H1 (cell line): ENCODE measurements at regions not wholly inside any gene's neighbourhood (a gene's known extent, or its start where the extent isn't known, plus 50 kb on each side); places are given as distances from the start of the nearest gene placed in this dataset.

Experiments
- CTCF ChIA-PET: fragments of 300-600 bp; sonication (Branson Sonifier 250); formaldehyde crosslinking; loops from one replicate; lab custom pipeline; 2021; ENCODE audit not compliant: partially characterized antibody; lab: Charles Lee
- POLR2A ChIA-PET: fragments of 300-600 bp; sonication (Branson Sonifier 250); formaldehyde crosslinking; loops from one replicate; lab custom pipeline; 2021; ENCODE audit warnings: inconsistent platforms; ENCODE audit not compliant: partially characterized antibody; lab: Charles Lee
- DNase-seq, 2 experiments: peaks; one replicate each; pipeline versions ENCODE4 v3.0.0 to v3.0.0-alpha.2; 2010 to 2022; ENCODE audit warnings: low spot score in 2 of 2, low read depth in 1 of 2, mixed read lengths in 1 of 2
- FAIRE-seq: peaks from 2 replicates; lab custom pipeline; 2011; peaks lifted over from hg19 to GRCh38; lab: Jason Lieb, UNC
- H2AFZ ChIP-seq: 2 replicates; pipeline ENCODE4 v1.8.1; 2012; ENCODE audit warnings: low read length, inconsistent platforms
- H2AK5ac ChIP-seq: 2 replicates; pipeline ENCODE4 v1.6.1; 2013; ENCODE audit warnings: low read depth, low read length
- H2BK120ac ChIP-seq: replicated peaks from 2 replicates; pipeline ENCODE3; 2013; ENCODE audit warnings: low read depth, low read length, inconsistent platforms
- H2BK12ac ChIP-seq: 2 replicates; pipeline ENCODE4 v1.6.1; 2013; ENCODE audit warnings: low read depth, low read length
- H2BK15ac ChIP-seq: 2 replicates; pipeline ENCODE4 v1.6.1; 2013; ENCODE audit warnings: low read length
- H2BK20ac ChIP-seq: 2 replicates; pipeline ENCODE4 v1.6.1; 2013; ENCODE audit warnings: low read length
- H2BK5ac ChIP-seq: 2 replicates; pipeline ENCODE4 v1.6.1; 2013; ENCODE audit warnings: low read depth, low read length
- H3K14ac ChIP-seq: 2 replicates; pipeline ENCODE4 v1.6.1; 2013; ENCODE audit warnings: inconsistent platforms; ENCODE audit not compliant: insufficient read length
- H3K18ac ChIP-seq: 2 replicates; pipeline ENCODE4 v1.6.1; 2013; ENCODE audit warnings: low read length; ENCODE audit errors: extremely low read depth
- H3K23ac ChIP-seq: 2 replicates; pipeline ENCODE4 v1.6.1; 2013; ENCODE audit warnings: inconsistent platforms; ENCODE audit not compliant: insufficient read length
- H3K23me2 ChIP-seq: 2 replicates; pipeline ENCODE4 v1.6.1; 2013; ENCODE audit warnings: low read depth, low read length
- H3K27ac ChIP-seq: 2 replicates; pipeline ENCODE4 v1.6.1; 2011; ENCODE audit warnings: low read depth, low read length, inconsistent platforms
- H3K27me3 ChIP-seq, 4 experiments: replicated peaks in 1 of 4; 1 replicate in 1 of 4; 2 replicates in 3 of 4; pipeline versions ENCODE4 v1.6.1 to v1.8.1; 2011 to 2013; ENCODE audit warnings: low read length in 3 of 4, mild to moderate bottlenecking in 3 of 4, inconsistent platforms in 2 of 4, mixed read lengths in 2 of 4, moderate library complexity in 1 of 4; ENCODE audit not compliant: control insufficient read depth in 3 of 4, insufficient read depth in 3 of 4; ENCODE audit errors: extremely low read depth in 1 of 4
- H3K36me3 ChIP-seq, 4 experiments: 2 replicates each; pipeline versions ENCODE4 v1.6.1 to v1.8.1; 2011 to 2013; ENCODE audit warnings: mild to moderate bottlenecking in 4 of 4, low read length in 3 of 4, moderate library complexity in 2 of 4, control low read depth in 1 of 4, inconsistent platforms in 1 of 4; ENCODE audit not compliant: insufficient read depth in 4 of 4, control insufficient read depth in 2 of 4
- H3K4ac ChIP-seq: replicated peaks from 2 replicates; pipeline ENCODE3; 2013; ENCODE audit warnings: low read length, low read depth, mixed read lengths, inconsistent platforms; ENCODE audit not compliant: insufficient read length
- H3K4me1 ChIP-seq, 4 experiments: replicated peaks in 1 of 4; 1 replicate in 1 of 4; 2 replicates in 3 of 4; pipeline versions ENCODE4 v1.6.1 to v1.8.1; 2011 to 2013; ENCODE audit warnings: low read length in 3 of 4, inconsistent platforms in 2 of 4, mixed read lengths in 1 of 4; ENCODE audit not compliant: insufficient read depth in 4 of 4, control insufficient read depth in 3 of 4
- H3K4me2 ChIP-seq, 2 experiments: 2 replicates each; pipeline versions ENCODE4 v1.6.1 to v1.8.1; 2011 to 2013; ENCODE audit warnings: low read depth in 2 of 2, low read length in 2 of 2, control low read depth in 1 of 2, inconsistent platforms in 1 of 2, mild to moderate bottlenecking in 1 of 2; ENCODE audit not compliant: insufficient read depth in 1 of 2
- H3K4me3 ChIP-seq, 4 experiments: fragments of 200-600, 300-600 bp in 1 of 4; sonication (generic), shearing (Covaris generic), sonication (Bioruptor Twin) in 1 of 4; 2 replicates each; pipeline versions ENCODE4 v1.5.1 to v1.8.1; 2011 to 2016; ENCODE audit warnings: low read length in 4 of 4, low read depth in 3 of 4, control low read depth in 2 of 4, inconsistent platforms in 2 of 4, mild to moderate bottlenecking in 2 of 4, mixed read lengths in 1 of 4, moderate library complexity in 1 of 4; ENCODE audit not compliant: insufficient read depth in 2 of 4; ENCODE audit errors: extremely low read depth in 1 of 4
- H3K56ac ChIP-seq: replicated peaks from 2 replicates; pipeline ENCODE3; 2013; ENCODE audit warnings: low read depth, mild to moderate bottlenecking, mixed read lengths, low read length, inconsistent platforms; ENCODE audit not compliant: insufficient read length
- H3K79me1 ChIP-seq: 2 replicates; pipeline ENCODE4 v1.6.1; 2013; ENCODE audit warnings: low read depth, low read length, control low read depth
- H3K79me2 ChIP-seq, 2 experiments: 2 replicates each; pipeline versions ENCODE4 v1.6.1 to v1.8.1; 2012 to 2013; ENCODE audit warnings: low read length in 2 of 2, mild to moderate bottlenecking in 2 of 2, inconsistent platforms in 1 of 2; ENCODE audit not compliant: insufficient read depth in 2 of 2, control insufficient read depth in 1 of 2
- H3K9ac ChIP-seq, 4 experiments: replicated peaks in 1 of 4; 1 replicate in 1 of 4; 2 replicates in 3 of 4; pipeline versions ENCODE4 v1.6.1 to v1.8.1; 2011 to 2013; ENCODE audit warnings: low read depth in 3 of 4, low read length in 3 of 4, control low read depth in 2 of 4, mild to moderate bottlenecking in 2 of 4, moderate library complexity in 2 of 4, inconsistent platforms in 1 of 4; ENCODE audit errors: extremely low read depth in 1 of 4
- H3K9me3 ChIP-seq, 2 experiments: 2 replicates each; pipeline versions ENCODE4 v1.6.1 to v1.8.1; 2012 to 2013; ENCODE audit warnings: mild to moderate bottlenecking in 2 of 2, moderate library complexity in 2 of 2, control low read depth in 1 of 2, inconsistent platforms in 1 of 2, low read depth in 1 of 2, low read length in 1 of 2, mixed read lengths in 1 of 2; ENCODE audit not compliant: insufficient read depth in 2 of 2
- H4K20me1 ChIP-seq, 2 experiments: replicated peaks in 1 of 2; 2 replicates each; pipeline versions ENCODE3 to v1.8.1; 2011 to 2013; ENCODE audit warnings: inconsistent platforms in 2 of 2, low read length in 2 of 2, mild to moderate bottlenecking in 1 of 2; ENCODE audit not compliant: insufficient read depth in 2 of 2, control insufficient read depth in 1 of 2
- H4K5ac ChIP-seq: 2 replicates; pipeline ENCODE4 v1.6.1; 2013; ENCODE audit warnings: low read length, low read depth, mixed read lengths, inconsistent platforms; ENCODE audit not compliant: insufficient read length
- H4K8ac ChIP-seq: 2 replicates; pipeline ENCODE4 v1.8.0; 2013; ENCODE audit warnings: mild to moderate bottlenecking, moderate library complexity, low read length, inconsistent platforms; ENCODE audit not compliant: insufficient read depth; ENCODE audit errors: extremely low read depth
- H4K91ac ChIP-seq: replicated peaks from 2 replicates; pipeline ENCODE3; 2013; ENCODE audit warnings: low read length, mixed read lengths, inconsistent platforms; ENCODE audit not compliant: insufficient read length
- CBX8 ChIP-seq: fragments of 300-800, 300-1000 bp; sonication (generic); IDR thresholded peaks from 2 replicates; pipeline ENCODE4 v1.7.1; 2016; ENCODE audit warnings: low read depth, low read length, borderline replicate concordance

- Histone ChIP-seq H3K23me2 (no peaks in the 10 kb centered on the region), H2AFZ (no peak overlapping the region)
Observed at GRCh38 chr3:154933581-154933980, 146.5 kb upstream of the MME start.

More at GRCh38 chr3:154933581-154933980, 146.5 kb upstream of the MME start:
- Histone ChIP-seq H4K5ac (no peak overlapping the region), H3K27me3 (no peaks in the 10 kb centered on the region), H3K79me1 (no peaks in the 10 kb centered on the region), H2AK5ac (no peak overlapping the region), H3K14ac (no peak overlapping the region), H3K36me3 (no peaks in the 10 kb centered on the region), H3K18ac (no peak overlapping the region), H3K9ac (no peak overlapping the region), H2BK20ac (no peak overlapping the region), H3K4me2 (no peak overlapping the region), H3K27ac (no peak overlapping the region), H3K9me3 (no peaks in the 10 kb centered on the region), H2BK5ac (no peak overlapping the region), H3K23ac (no peak overlapping the region), H2BK12ac (no peak overlapping the region), H4K20me1 (no peaks in the 10 kb centered on the region), H3K56ac (no peak overlapping the region), H3K4me3 (no peak overlapping the region), H3K79me2 (no peaks in the 10 kb centered on the region), H2BK15ac (no peak overlapping the region), H2BK120ac (no peak overlapping the region), H3K4me1 (no peaks in the 10 kb centered on the region), H4K8ac (no peak overlapping the region), H3K4ac (no peak overlapping the region), H4K91ac (no peak overlapping the region)
- FAIRE-seq, result no peak
- ChIA-PET CTCF (no interaction called here), POLR2A (no interaction called here)
- no peak for TF ChIP-seq CBX8
- no peak for DNase-seq
